ENCODE measurements at regions not wholly inside any gene's neighbourhood (a gene's known extent, or its start where the extent isn't known, plus 50 kb on each side); places are given as distances from the start of the nearest gene placed in this dataset.
"Not testable (repeated sequence)": the region's sequence is repeated elsewhere in the genome, so short reads cannot be mapped to it uniquely, and the experiment has no call there.

GRCh38 chr3:198146070-198146469 is 186.1 kb downstream of the LMLN start:
- H3K9me3 Mint-ChIP-seq, result not testable (repeated sequence)

GRCh38 chr3:198146559-198147164 is 186.6 kb downstream of the LMLN start:
- not testable (repeated sequence) for H3F3A ChIP-seq (replicated peaks; ENCODE audit: low read depth); H3K4me2 ChIP-seq; H3K36me3 Mint-ChIP-seq (ENCODE audit: low read depth); H3K27me3 ChIP-seq (ENCODE audit: insufficient read depth); H3K27ac ChIP-seq (ENCODE audit: low read depth); H3K4me3 ChIP-seq; H2AFZ ChIP-seq; H3K4me3 Mint-ChIP-seq; DNase-seq (ENCODE audit: low spot score); H3K9me3 Mint-ChIP-seq; ATAC-seq; H3K9me2 ChIP-seq (ENCODE audit: insufficient read depth); H3K27me3 Mint-ChIP-seq (ENCODE audit: insufficient read depth, low read depth, poor library complexity); H3K4me1 ChIP-seq (ENCODE audit: insufficient read depth); H3K36me3 ChIP-seq (ENCODE audit: insufficient read depth); H3K4me1 Mint-ChIP-seq; H3K27ac Mint-ChIP-seq; H3K79me2 ChIP-seq (replicated peaks; ENCODE audit: insufficient read depth); H4K20me1 ChIP-seq (replicated peaks; ENCODE audit: insufficient read depth)

More at GRCh38 chr3:198146070-198146469, 186.1 kb downstream of the LMLN start:
- H3K36me3 ChIP-seq (ENCODE audit: insufficient read depth); H3K27ac ChIP-seq (ENCODE audit: low read depth); H3K36me3 Mint-ChIP-seq (ENCODE audit: low read depth); H3K4me1 ChIP-seq (ENCODE audit: insufficient read depth); H4K20me1 ChIP-seq (replicated peaks; ENCODE audit: insufficient read depth); H3K4me3 Mint-ChIP-seq; ATAC-seq; H3K27ac Mint-ChIP-seq; H3K4me1 Mint-ChIP-seq; H3K4me2 ChIP-seq; H2AFZ ChIP-seq; DNase-seq (ENCODE audit: low spot score); H3K79me2 ChIP-seq (replicated peaks; ENCODE audit: insufficient read depth); H3K9me2 ChIP-seq (ENCODE audit: insufficient read depth); H3K27me3 ChIP-seq (ENCODE audit: insufficient read depth); H3K27me3 Mint-ChIP-seq (ENCODE audit: insufficient read depth, low read depth, poor library complexity); H3K4me3 ChIP-seq; H3F3A ChIP-seq (replicated peaks; ENCODE audit: low read depth): not testable (repeated sequence)

GRCh38 chr3:198147213-198147612 is 187.2 kb downstream of the LMLN start:
- not testable (repeated sequence) for H3K4me1 ChIP-seq (ENCODE audit: insufficient read depth); H3K9me3 Mint-ChIP-seq; H2AFZ ChIP-seq; H3K4me3 ChIP-seq; H4K20me1 ChIP-seq (replicated peaks; ENCODE audit: insufficient read depth); H3K27ac Mint-ChIP-seq; H3K4me2 ChIP-seq; H3K4me1 Mint-ChIP-seq; DNase-seq (ENCODE audit: low spot score); H3K9me2 ChIP-seq (ENCODE audit: insufficient read depth); H3K4me3 Mint-ChIP-seq; H3K27me3 Mint-ChIP-seq (ENCODE audit: insufficient read depth, low read depth, poor library complexity); H3K36me3 ChIP-seq (ENCODE audit: insufficient read depth); H3K27ac ChIP-seq (ENCODE audit: low read depth); H3K36me3 Mint-ChIP-seq (ENCODE audit: low read depth); H3K27me3 ChIP-seq (ENCODE audit: insufficient read depth); ATAC-seq; H3F3A ChIP-seq (replicated peaks; ENCODE audit: low read depth); H3K79me2 ChIP-seq (replicated peaks; ENCODE audit: insufficient read depth)

GRCh38 chr3:198147993-198148392 is 188.0 kb downstream of the LMLN start:
- not testable (repeated sequence) for H3K4me3 ChIP-seq; H3K4me1 ChIP-seq (ENCODE audit: insufficient read depth); H3F3A ChIP-seq (replicated peaks; ENCODE audit: low read depth); H3K4me3 Mint-ChIP-seq; H3K27me3 ChIP-seq (ENCODE audit: insufficient read depth); H3K4me2 ChIP-seq; H4K20me1 ChIP-seq (replicated peaks; ENCODE audit: insufficient read depth); H3K36me3 Mint-ChIP-seq (ENCODE audit: low read depth); H3K9me3 Mint-ChIP-seq; H3K27ac Mint-ChIP-seq; H3K79me2 ChIP-seq (replicated peaks; ENCODE audit: insufficient read depth); H3K27me3 Mint-ChIP-seq (ENCODE audit: insufficient read depth, low read depth, poor library complexity); H3K27ac ChIP-seq (ENCODE audit: low read depth); H3K9me2 ChIP-seq (ENCODE audit: insufficient read depth); H2AFZ ChIP-seq; H3K4me1 Mint-ChIP-seq; H3K36me3 ChIP-seq (ENCODE audit: insufficient read depth)
- TF ChIP-seq, protein P1, sequence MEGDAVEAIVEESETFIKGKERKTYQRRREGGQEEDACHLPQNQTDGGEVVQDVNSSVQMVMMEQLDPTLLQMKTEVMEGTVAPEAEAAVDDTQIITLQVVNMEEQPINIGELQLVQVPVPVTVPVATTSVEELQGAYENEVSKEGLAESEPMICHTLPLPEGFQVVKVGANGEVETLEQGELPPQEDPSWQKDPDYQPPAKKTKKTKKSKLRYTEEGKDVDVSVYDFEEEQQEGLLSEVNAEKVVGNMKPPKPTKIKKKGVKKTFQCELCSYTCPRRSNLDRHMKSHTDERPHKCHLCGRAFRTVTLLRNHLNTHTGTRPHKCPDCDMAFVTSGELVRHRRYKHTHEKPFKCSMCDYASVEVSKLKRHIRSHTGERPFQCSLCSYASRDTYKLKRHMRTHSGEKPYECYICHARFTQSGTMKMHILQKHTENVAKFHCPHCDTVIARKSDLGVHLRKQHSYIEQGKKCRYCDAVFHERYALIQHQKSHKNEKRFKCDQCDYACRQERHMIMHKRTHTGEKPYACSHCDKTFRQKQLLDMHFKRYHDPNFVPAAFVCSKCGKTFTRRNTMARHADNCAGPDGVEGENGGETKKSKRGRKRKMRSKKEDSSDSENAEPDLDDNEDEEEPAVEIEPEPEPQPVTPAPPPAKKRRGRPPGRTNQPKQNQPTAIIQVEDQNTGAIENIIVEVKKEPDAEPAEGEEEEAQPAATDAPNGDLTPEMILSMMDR (conservative IDR thresholded peaks at IDR 0.05; ENCODE audit: low read depth in 2 of 2), result peak; percentile 57 to 61
- ATAC-seq (peak; percentile 97), DNase-seq (ENCODE audit: low spot score) (peak; percentile 58)

GRCh38 chr3:198149904-198150303 is 189.9 kb downstream of the LMLN start:
- not testable (repeated sequence) for H2AFZ ChIP-seq; H3K9me2 ChIP-seq (ENCODE audit: insufficient read depth); H4K20me1 ChIP-seq (replicated peaks; ENCODE audit: insufficient read depth); DNase-seq (ENCODE audit: low spot score); H3K27ac ChIP-seq (ENCODE audit: low read depth); H3K79me2 ChIP-seq (replicated peaks; ENCODE audit: insufficient read depth); H3K9me3 Mint-ChIP-seq; H3K27me3 ChIP-seq (ENCODE audit: insufficient read depth); H3K4me1 ChIP-seq (ENCODE audit: insufficient read depth); H3K36me3 Mint-ChIP-seq (ENCODE audit: low read depth); H3K4me3 Mint-ChIP-seq; ATAC-seq; H3K27me3 Mint-ChIP-seq (ENCODE audit: insufficient read depth, low read depth, poor library complexity); H3K4me3 ChIP-seq; H3K36me3 ChIP-seq (ENCODE audit: insufficient read depth); H3F3A ChIP-seq (replicated peaks; ENCODE audit: low read depth); H3K4me2 ChIP-seq; H3K27ac Mint-ChIP-seq; H3K4me1 Mint-ChIP-seq

DNA sequence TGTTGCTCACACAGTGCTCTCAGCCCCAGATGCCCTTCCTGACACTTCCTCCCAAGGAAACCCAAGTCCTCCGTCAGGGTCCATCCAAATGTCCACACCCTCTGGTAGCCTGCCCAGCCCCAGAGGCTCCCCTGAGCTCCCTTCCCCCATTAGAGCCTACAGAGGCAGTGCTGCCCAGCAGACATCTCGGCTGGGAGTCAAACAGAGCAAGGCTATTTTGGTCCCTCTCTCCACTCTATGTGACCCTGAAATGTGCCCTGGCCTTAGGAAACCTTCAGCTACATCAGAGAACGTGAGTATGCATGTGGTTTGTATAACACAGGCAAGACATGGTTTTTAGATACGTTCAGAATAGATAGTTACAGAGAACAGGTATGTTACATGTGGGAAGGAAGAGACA is 191.8 kb downstream of the LMLN start:
- not testable (repeated sequence) for H3K27me3 Mint-ChIP-seq (ENCODE audit: insufficient read depth, low read depth, poor library complexity); H3K4me3 ChIP-seq; H3K4me1 Mint-ChIP-seq; H4K20me1 ChIP-seq (replicated peaks; ENCODE audit: insufficient read depth); H2AFZ ChIP-seq; H3K27me3 ChIP-seq (ENCODE audit: insufficient read depth); H3K4me2 ChIP-seq; H3K4me1 ChIP-seq (ENCODE audit: insufficient read depth); H3K79me2 ChIP-seq (replicated peaks; ENCODE audit: insufficient read depth); H3K27ac Mint-ChIP-seq; H3K36me3 Mint-ChIP-seq (ENCODE audit: low read depth); H3F3A ChIP-seq (replicated peaks; ENCODE audit: low read depth); H3K4me3 Mint-ChIP-seq; H3K36me3 ChIP-seq (ENCODE audit: insufficient read depth); H3K9me2 ChIP-seq (ENCODE audit: insufficient read depth); H3K9me3 Mint-ChIP-seq; DNase-seq (ENCODE audit: low spot score); H3K27ac ChIP-seq (ENCODE audit: low read depth); ATAC-seq

Data from GM23338 (cell line).